Stimulated activated naive CD8-positive, alpha-beta T cell treated with anti-CD3 and anti-CD28 coated beads, Interleukin-15, Interleukin-2, amounts not matched to agents 100 ng/mL and 50 ng/mL, for 24 hours (primary cell): ENCODE measurements at regions not wholly inside any gene's neighbourhood (a gene's known extent, or its start where the extent isn't known, plus 50 kb on each side); places are given as distances from the start of the nearest gene placed in this dataset.

Experiments used
- H3K27ac Mint-ChIP-seq: one replicate; pipeline ENCODE4 v1.8.0; 2021; ENCODE audit warnings: mild to moderate bottlenecking, mixed read lengths
- H3K27me3 Mint-ChIP-seq: one replicate; pipeline ENCODE4 v1.8.0; 2021; ENCODE audit warnings: mixed read lengths
- H3K36me3 Mint-ChIP-seq: one replicate; pipeline ENCODE4 v1.8.0; 2021; ENCODE audit warnings: low read depth, mixed read lengths
- H3K4me1 Mint-ChIP-seq: one replicate; pipeline ENCODE4 v1.8.0; 2021; ENCODE audit warnings: low read depth, mixed read lengths
- H3K4me3 Mint-ChIP-seq: one replicate; pipeline ENCODE4 v1.8.0; 2021; ENCODE audit warnings: mild to moderate bottlenecking, mixed read lengths
- H3K9me3 Mint-ChIP-seq: one replicate; pipeline ENCODE4 v1.8.0; 2021; ENCODE audit warnings: mixed read lengths

- no peaks in the 10 kb centered on the region for H3K36me3 Mint-ChIP-seq
- peak overlapping the region; percentile 43 for H3K4me3 Mint-ChIP-seq
- H3K27ac Mint-ChIP-seq = peak overlapping the region; percentile 93
- no peaks in the 10 kb centered on the region for H3K9me3 Mint-ChIP-seq
- H3K27me3 Mint-ChIP-seq = no peaks in the 10 kb centered on the region
- peaks cover 69% of the 10 kb centered on the region for H3K4me1 Mint-ChIP-seq
These were observed 87.4 kb upstream of the GLS start for GRCh38 chr2:190792956-190793888.

GRCh38 chr2:190794377-190794776 lies 86.2 kb upstream of the GLS start:
- Mint-ChIP-seq H3K4me1 (peaks cover 58% of the 10 kb centered on the region), H3K27ac (peak overlapping the region; percentile 93), H3K4me3 (peak overlapping the region; percentile 18)

GRCh38 chr2:190794790-190795189 lies 85.8 kb upstream of the GLS start:
- Mint-ChIP-seq H3K4me1 (peaks cover 54% of the 10 kb centered on the region), H3K27ac (peak overlapping the region; percentile 93), H3K36me3 (no peaks in the 10 kb centered on the region), H3K4me3 (peak overlapping the region; percentile 18), H3K9me3 (no peaks in the 10 kb centered on the region), H3K27me3 (no peaks in the 10 kb centered on the region)

More at GRCh38 chr2:190794377-190794776, 86.2 kb upstream of the GLS start:
- Mint-ChIP-seq H3K9me3 (no peaks in the 10 kb centered on the region), H3K27me3 (no peaks in the 10 kb centered on the region), H3K36me3 (no peaks in the 10 kb centered on the region)

GRCh38 chr2:190795686-190796085 lies 84.9 kb upstream of the GLS start:
- Mint-ChIP-seq H3K9me3 (no peaks in the 10 kb centered on the region), H3K36me3 (no peaks in the 10 kb centered on the region), H3K27ac (no peak overlapping the region), H3K27me3 (no peaks in the 10 kb centered on the region), H3K4me3 (no peak overlapping the region), H3K4me1 (peaks cover 45% of the 10 kb centered on the region)

GRCh38 chr2:190799999-190800398 lies 80.6 kb upstream of the GLS start:
- Mint-ChIP-seq H3K9me3 (no peaks in the 10 kb centered on the region), H3K4me3 (no peak overlapping the region), H3K27ac (no peak overlapping the region), H3K36me3 (no peaks in the 10 kb centered on the region), H3K4me1 (peaks cover 10% of the 10 kb centered on the region), H3K27me3 (no peaks in the 10 kb centered on the region)

GRCh38 chr2:190800528-190800927 lies 80.1 kb upstream of the GLS start:
- no peaks in the 10 kb centered on the region for H3K9me3 Mint-ChIP-seq
- no peak overlapping the region for H3K4me3 Mint-ChIP-seq
- no peak overlapping the region for H3K27ac Mint-ChIP-seq
- H3K4me1 Mint-ChIP-seq = peaks cover 8% of the 10 kb centered on the region
- no peaks in the 10 kb centered on the region for H3K27me3 Mint-ChIP-seq
- no peaks in the 10 kb centered on the region for H3K36me3 Mint-ChIP-seq

GRCh38 chr2:190802129-190802528 lies 78.5 kb upstream of the GLS start:
- peaks cover 8% of the 10 kb centered on the region for H3K4me1 Mint-ChIP-seq
- H3K36me3 Mint-ChIP-seq = no peaks in the 10 kb centered on the region
- no peaks in the 10 kb centered on the region for H3K9me3 Mint-ChIP-seq
- no peak overlapping the region for H3K4me3 Mint-ChIP-seq
- H3K27ac Mint-ChIP-seq = peak overlapping the region; percentile 7
- no peaks in the 10 kb centered on the region for H3K27me3 Mint-ChIP-seq

GRCh38 chr2:190802626-190803209 lies 77.9 kb upstream of the GLS start:
- Mint-ChIP-seq H3K27me3 (no peaks in the 10 kb centered on the region), H3K4me3 (no peak overlapping the region), H3K4me1 (peaks cover 13% of the 10 kb centered on the region)

GRCh38 chr2:190804182-190804795 lies 76.3 kb upstream of the GLS start:
- Mint-ChIP-seq H3K4me1 (peaks cover 20% of the 10 kb centered on the region), H3K4me3 (no peak overlapping the region), H3K27ac (no peak overlapping the region), H3K27me3 (no peaks in the 10 kb centered on the region), H3K9me3 (no peaks in the 10 kb centered on the region), H3K36me3 (no peaks in the 10 kb centered on the region)

More at GRCh38 chr2:190802626-190803209, 77.9 kb upstream of the GLS start:
- Mint-ChIP-seq H3K27ac (no peak overlapping the region), H3K36me3 (no peaks in the 10 kb centered on the region), H3K9me3 (no peaks in the 10 kb centered on the region)

GRCh38 chr2:190805126-190805525 lies 75.5 kb upstream of the GLS start:
- Mint-ChIP-seq H3K4me3 (no peak overlapping the region), H3K36me3 (no peaks in the 10 kb centered on the region), H3K27me3 (no peaks in the 10 kb centered on the region), H3K9me3 (no peaks in the 10 kb centered on the region), H3K27ac (no peak overlapping the region), H3K4me1 (peaks cover 29% of the 10 kb centered on the region)

GRCh38 chr2:190805843-190806242 lies 74.8 kb upstream of the GLS start:
- Mint-ChIP-seq H3K36me3 (no peaks in the 10 kb centered on the region), H3K4me3 (no peak overlapping the region), H3K9me3 (no peaks in the 10 kb centered on the region), H3K27ac (no peak overlapping the region), H3K27me3 (no peaks in the 10 kb centered on the region), H3K4me1 (peaks cover 32% of the 10 kb centered on the region)

GRCh38 chr2:190807886-190808285 lies 72.7 kb upstream of the GLS start:
- Mint-ChIP-seq H3K36me3 (no peaks in the 10 kb centered on the region), H3K4me1 (peaks cover 23% of the 10 kb centered on the region), H3K9me3 (no peaks in the 10 kb centered on the region), H3K4me3 (no peak overlapping the region), H3K27ac (no peak overlapping the region), H3K27me3 (no peaks in the 10 kb centered on the region)

- H3K27ac Mint-ChIP-seq = no peak overlapping the region
- no peak overlapping the region for H3K4me3 Mint-ChIP-seq
- H3K36me3 Mint-ChIP-seq = no peaks in the 10 kb centered on the region
- peaks cover 23% of the 10 kb centered on the region for H3K4me1 Mint-ChIP-seq
- no peaks in the 10 kb centered on the region for H3K9me3 Mint-ChIP-seq
- no peaks in the 10 kb centered on the region for H3K27me3 Mint-ChIP-seq
These were observed 71.4 kb upstream of the GLS start for GRCh38 chr2:190809139-190809764.

GRCh38 chr2:190809876-190810525 lies 70.6 kb upstream of the GLS start:
- Mint-ChIP-seq H3K27me3 (no peaks in the 10 kb centered on the region), H3K27ac (no peak overlapping the region), H3K36me3 (no peaks in the 10 kb centered on the region), H3K4me1 (peaks cover 23% of the 10 kb centered on the region), H3K4me3 (no peak overlapping the region), H3K9me3 (no peaks in the 10 kb centered on the region)
